IPS-15b (cell line): ENCODE measurements at regions not wholly inside any gene's neighbourhood (a gene's known extent, or its start where the extent isn't known, plus 50 kb on each side); places are given as distances from the start of the nearest gene placed in this dataset.
"Not testable (repeated sequence)": the region's sequence is repeated elsewhere in the genome, so short reads cannot be mapped to it uniquely, and the experiment has no call there.

Source experiments
- H3K27me3 ChIP-seq: one replicate; pipeline ENCODE4 v1.6.1; 2013; ENCODE audit warnings: low read length; ENCODE audit not compliant: control insufficient read depth, insufficient read depth
- H3K36me3 ChIP-seq: one replicate; pipeline ENCODE4 v1.6.1; 2013; ENCODE audit warnings: low read length; ENCODE audit not compliant: control insufficient read depth, insufficient read depth
- H3K4me1 ChIP-seq: one replicate; pipeline ENCODE4 v1.6.1; 2013; ENCODE audit warnings: mild to moderate bottlenecking, low read length; ENCODE audit not compliant: control insufficient read depth, insufficient read depth
- H3K4me3 ChIP-seq: one replicate; pipeline ENCODE4 v1.5.1; 2013; ENCODE audit warnings: low read depth, low read length
- H3K9ac ChIP-seq: one replicate; pipeline ENCODE4 v1.6.1; 2013; ENCODE audit warnings: low read depth, mild to moderate bottlenecking, low read length
- H3K9me3 ChIP-seq: one replicate; pipeline ENCODE4 v1.6.1; 2013; ENCODE audit warnings: mild to moderate bottlenecking, low read length; ENCODE audit not compliant: control insufficient read depth, insufficient read depth

GRCh38 chr11:45395947-45396346, 109.8 kb upstream of the SYT13 start:
- Histone ChIP-seq H3K4me3 (no peak overlapping the region), H3K9ac (no peak overlapping the region), H3K9me3 (no peaks in the 10 kb centered on the region), H3K36me3 (no peaks in the 10 kb centered on the region), H3K27me3 (peaks cover 2% of the 10 kb centered on the region), H3K4me1 (no peaks in the 10 kb centered on the region)

GRCh38 chr11:45395421-45395820, 109.3 kb upstream of the SYT13 start:
- H3K4me1 ChIP-seq, result no peaks in the 10 kb centered on the region
- no peak overlapping the region for H3K9ac ChIP-seq
- H3K4me3 ChIP-seq, result no peak overlapping the region
- no peaks in the 10 kb centered on the region for H3K9me3 ChIP-seq
- H3K36me3 ChIP-seq, result no peaks in the 10 kb centered on the region
- H3K27me3 ChIP-seq, result peaks cover 2% of the 10 kb centered on the region

GRCh38 chr11:45394294-45395085, 108.3 kb upstream of the SYT13 start:
- Histone ChIP-seq H3K9me3 (no peaks in the 10 kb centered on the region), H3K4me3 (no peak overlapping the region), H3K4me1 (no peaks in the 10 kb centered on the region), H3K27me3 (peaks cover 2% of the 10 kb centered on the region), H3K9ac (peak overlapping the region; percentile 24), H3K36me3 (no peaks in the 10 kb centered on the region)

DNA sequence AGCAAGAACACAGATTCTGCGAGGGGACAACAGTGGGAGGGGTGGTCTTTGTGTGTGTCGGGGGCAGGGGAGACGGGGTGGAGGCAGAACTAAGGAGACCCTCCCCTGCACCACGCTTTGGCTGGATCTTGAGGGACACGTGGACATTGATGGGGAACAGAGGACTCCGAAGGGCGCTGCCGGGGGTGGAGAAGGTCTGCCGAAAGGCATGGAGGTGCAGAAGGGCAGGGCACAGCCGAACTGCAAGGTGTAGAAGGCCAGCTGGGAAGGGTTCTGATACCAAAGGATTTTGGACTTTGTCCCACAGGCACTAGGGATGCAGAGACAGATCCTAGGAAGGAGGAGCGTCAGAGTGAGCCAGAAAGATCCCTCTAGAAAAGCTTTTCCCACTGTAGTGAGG, 107.7 kb upstream of the SYT13 start:
- no peak overlapping the region for H3K4me3 ChIP-seq
- no peaks in the 10 kb centered on the region for H3K9me3 ChIP-seq
- no peaks in the 10 kb centered on the region for H3K4me1 ChIP-seq
- no peaks in the 10 kb centered on the region for H3K36me3 ChIP-seq
- peaks cover 2% of the 10 kb centered on the region for H3K27me3 ChIP-seq
- no peak overlapping the region for H3K9ac ChIP-seq

GRCh38 chr11:45393334-45393733, 107.2 kb upstream of the SYT13 start:
- Histone ChIP-seq H3K36me3 (no peaks in the 10 kb centered on the region), H3K4me1 (no peaks in the 10 kb centered on the region), H3K9me3 (no peaks in the 10 kb centered on the region), H3K9ac (no peak overlapping the region), H3K4me3 (no peak overlapping the region), H3K27me3 (peaks cover 2% of the 10 kb centered on the region)

- peaks cover 3% of the 10 kb centered on the region for H3K27me3 ChIP-seq
- H3K36me3 ChIP-seq, result no peaks in the 10 kb centered on the region
- H3K9ac ChIP-seq, result no peak overlapping the region
- no peak overlapping the region for H3K4me3 ChIP-seq
- no peaks in the 10 kb centered on the region for H3K9me3 ChIP-seq
- H3K4me1 ChIP-seq, result no peaks in the 10 kb centered on the region
Measured at GRCh38 chr11:45392591-45393091, 106.5 kb upstream of the SYT13 start.

DNA sequence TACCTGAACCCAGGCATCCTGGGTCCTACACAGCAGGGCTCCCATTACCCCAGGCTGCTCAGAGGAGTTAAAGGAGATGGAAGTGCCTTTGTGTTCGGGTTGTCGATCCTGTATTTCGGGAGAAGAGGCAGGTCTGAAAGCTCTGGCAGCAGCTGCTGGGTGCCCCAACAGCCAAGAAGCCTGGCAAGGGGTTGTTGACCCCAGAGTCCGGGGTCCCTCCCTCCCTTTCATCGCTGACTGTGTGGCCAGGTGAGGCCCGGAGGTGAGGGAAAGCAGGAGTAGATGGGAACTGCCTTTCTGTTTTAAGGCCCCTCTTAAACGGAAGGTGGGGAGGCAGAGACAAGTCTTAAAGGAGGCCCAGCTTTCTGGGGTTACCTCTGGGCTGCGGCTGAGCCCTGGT, 106.0 kb upstream of the SYT13 start:
- Histone ChIP-seq H3K9ac (no peak overlapping the region), H3K4me1 (no peaks in the 10 kb centered on the region), H3K36me3 (no peaks in the 10 kb centered on the region), H3K27me3 (peaks cover 5% of the 10 kb centered on the region), H3K9me3 (no peaks in the 10 kb centered on the region), H3K4me3 (no peak overlapping the region)

- no peaks in the 10 kb centered on the region for H3K36me3 ChIP-seq
- H3K9me3 ChIP-seq, result no peaks in the 10 kb centered on the region
- no peak overlapping the region for H3K4me3 ChIP-seq
- H3K4me1 ChIP-seq, result no peaks in the 10 kb centered on the region
- H3K9ac ChIP-seq, result no peak overlapping the region
- peaks cover 5% of the 10 kb centered on the region for H3K27me3 ChIP-seq
Measured at GRCh38 chr11:45391168-45391850, 105.2 kb upstream of the SYT13 start.

DNA sequence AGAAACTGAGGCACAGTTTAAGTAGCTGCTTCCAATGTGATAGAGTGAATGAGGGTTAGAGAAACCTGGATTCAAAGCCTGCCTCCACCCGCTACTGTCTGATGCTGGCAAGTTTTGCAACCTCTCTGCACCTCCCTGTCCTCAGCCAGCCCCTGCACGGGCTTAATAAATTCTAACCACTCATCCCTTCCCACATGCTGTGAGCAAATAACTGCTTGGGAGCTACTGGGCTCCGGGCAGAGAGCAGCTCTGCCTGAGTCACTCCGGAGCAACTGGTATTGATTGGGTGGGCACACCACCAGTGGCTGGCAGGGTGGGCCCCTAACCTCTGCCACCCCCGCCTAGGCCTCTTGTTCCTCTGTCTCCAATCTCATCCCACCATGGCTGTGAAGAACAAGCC, 104.3 kb upstream of the SYT13 start:
- H3K27me3 ChIP-seq, result peaks cover 3% of the 10 kb centered on the region
- H3K9me3 ChIP-seq, result no peaks in the 10 kb centered on the region
- no peaks in the 10 kb centered on the region for H3K36me3 ChIP-seq
- no peak overlapping the region for H3K4me3 ChIP-seq
- no peaks in the 10 kb centered on the region for H3K4me1 ChIP-seq
- no peak overlapping the region for H3K9ac ChIP-seq

DNA sequence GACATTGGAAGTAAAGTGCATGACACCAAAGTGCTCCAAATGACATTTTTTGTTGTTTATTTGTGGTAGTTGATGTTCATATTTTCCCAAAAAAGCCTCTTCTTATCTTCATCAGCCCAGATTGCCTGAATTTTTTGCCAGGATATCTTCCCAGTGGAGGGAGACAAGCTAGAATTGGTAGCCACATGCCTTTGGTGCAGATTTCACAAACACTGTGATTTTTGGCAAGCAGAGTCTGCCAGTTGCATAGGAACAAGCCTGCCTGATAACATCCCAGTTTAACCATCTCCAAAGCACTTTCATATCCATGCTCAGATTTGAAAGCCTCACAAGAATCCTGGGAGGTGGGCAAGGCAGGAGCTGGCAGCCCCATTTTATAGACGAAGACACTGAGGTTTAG, 102.3 kb upstream of the SYT13 start:
- H3K27me3 ChIP-seq, result peaks cover 3% of the 10 kb centered on the region
- H3K4me3 ChIP-seq, result no peak overlapping the region
- no peak overlapping the region for H3K9ac ChIP-seq
- no peaks in the 10 kb centered on the region for H3K9me3 ChIP-seq
- no peaks in the 10 kb centered on the region for H3K4me1 ChIP-seq
- no peaks in the 10 kb centered on the region for H3K36me3 ChIP-seq

DNA sequence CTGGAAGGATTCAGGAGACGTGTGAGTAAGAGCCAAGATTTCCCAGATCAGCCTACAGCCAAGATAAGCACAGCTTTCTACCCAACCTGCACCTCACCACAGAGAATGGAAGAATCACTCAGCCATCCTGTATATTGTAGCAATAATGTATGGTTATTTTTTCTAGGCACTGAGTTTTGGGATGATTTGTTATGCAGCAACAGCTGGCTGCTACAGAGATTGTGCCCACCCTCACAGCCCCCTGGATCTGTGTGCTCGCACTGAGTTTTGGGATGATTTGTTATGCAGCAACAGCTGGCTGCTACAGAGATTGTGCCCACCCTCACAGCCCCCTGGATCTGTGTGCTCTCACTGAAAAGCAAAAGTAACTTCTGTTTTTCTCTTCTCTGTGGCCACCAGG, 101.7 kb upstream of the SYT13 start:
- not testable (repeated sequence) for H3K9me3 ChIP-seq, H3K9ac ChIP-seq, H3K4me1 ChIP-seq, H3K36me3 ChIP-seq, H3K27me3 ChIP-seq, H3K4me3 ChIP-seq

GRCh38 chr11:45386972-45387371, 100.8 kb upstream of the SYT13 start:
- peaks cover 3% of the 10 kb centered on the region for H3K27me3 ChIP-seq
- H3K4me1 ChIP-seq, result no peaks in the 10 kb centered on the region
- H3K4me3 ChIP-seq, result no peak overlapping the region
- H3K9ac ChIP-seq, result no peak overlapping the region
- H3K9me3 ChIP-seq, result no peaks in the 10 kb centered on the region
- no peaks in the 10 kb centered on the region for H3K36me3 ChIP-seq
